Erythroblast (primary cell): ENCODE measurements at regions not wholly inside any gene's neighbourhood (a gene's known extent, or its start where the extent isn't known, plus 50 kb on each side); places are given as distances from the start of the nearest gene placed in this dataset.
A peak's percentile ranks its signal among the peaks of the same experiment; 100 is the strongest.
"Not testable (repeated sequence)": the region's sequence is repeated elsewhere in the genome, so short reads cannot be mapped to it uniquely, and the experiment has no call there.

Source experiments
- DNase-seq, 2 experiments: peaks; one replicate each; lab custom pipeline; 2025; lab: John Stamatoyannopoulos, UW
- GATA1 ChIP-seq: IDR thresholded peaks from 2 replicates; pipeline ENCODE4 v1.6.1; 2011; ENCODE audit warnings: low read depth, mild to moderate bottlenecking, control low read depth, low read length, moderate library complexity
- POLR2A ChIP-seq: IDR thresholded peaks from 2 replicates; pipeline ENCODE4 v1.6.1; 2011; ENCODE audit warnings: mild to moderate bottlenecking, low read length

GRCh38 chr6:40877362-40877761 lies 161.7 kb downstream of the UNC5CL start:
- TF ChIP-seq GATA1: no peak
- no peak for TF ChIP-seq POLR2A

GRCh38 chr6:40876336-40876735 lies 162.7 kb downstream of the UNC5CL start:
- no peak for DNase-seq
- no peak for TF ChIP-seq GATA1

More at GRCh38 chr6:40877362-40877761, 161.7 kb downstream of the UNC5CL start:
- DNase-seq: no peak

GRCh38 chr6:40874495-40874894 lies 164.5 kb downstream of the UNC5CL start:
- TF ChIP-seq POLR2A (no peak), GATA1 (no peak)
- DNase-seq: peak in 1 of 2 experiments; percentile 11

- TF ChIP-seq POLR2A: no peak
- no peak for TF ChIP-seq GATA1
- DNase-seq: no peak
These were observed 167.6 kb downstream of the UNC5CL start for GRCh38 chr6:40871424-40871823.

GRCh38 chr6:40868089-40868865 lies 170.7 kb downstream of the UNC5CL start:
- not testable (repeated sequence) for DNase-seq

DNA sequence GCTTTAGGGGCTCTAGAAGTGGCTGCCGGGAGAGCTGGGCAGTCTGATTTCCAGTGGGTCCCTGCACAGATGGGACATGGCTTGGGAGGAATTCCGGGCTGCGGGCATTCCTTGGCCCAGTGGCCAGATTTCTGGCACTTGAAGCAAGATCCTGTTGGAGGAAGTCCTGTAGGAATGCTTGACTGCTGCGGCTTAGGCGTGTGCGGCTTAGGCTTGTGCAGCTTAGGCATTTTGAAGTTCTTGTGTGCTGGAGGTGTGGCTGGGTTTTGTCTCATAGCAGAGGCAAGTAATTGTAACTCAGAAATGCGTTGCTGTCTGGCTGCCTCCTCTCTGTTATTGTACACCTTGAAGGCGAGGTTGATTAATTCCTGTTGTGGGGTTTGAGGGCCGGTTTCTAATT lies 171.5 kb downstream of the UNC5CL start:
- DNase-seq: not testable (repeated sequence)

GRCh38 chr6:40865259-40865658 lies 173.8 kb downstream of the UNC5CL start:
- DNase-seq: not testable (repeated sequence)

DNA sequence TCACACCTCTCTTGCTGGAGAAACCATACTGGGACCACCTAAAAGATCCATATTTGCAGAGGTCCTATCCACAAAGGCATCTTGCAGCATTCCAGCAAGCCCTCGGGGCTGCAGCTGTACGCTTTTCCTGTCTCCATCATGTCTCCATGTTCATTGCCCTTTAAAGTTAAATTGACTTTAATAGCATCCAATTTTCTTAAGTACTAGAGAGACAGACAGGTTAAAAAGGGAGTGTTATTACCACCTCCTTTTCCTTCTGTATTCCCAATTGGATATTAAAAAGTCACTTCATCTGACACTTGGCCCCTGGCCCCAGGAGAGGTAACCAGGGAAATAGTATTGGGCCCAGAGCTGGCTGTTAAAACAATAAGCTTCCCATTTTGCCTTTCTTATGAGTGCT lies 178.6 kb downstream of the UNC5CL start:
- no peak for DNase-seq
- no peak for TF ChIP-seq POLR2A
- TF ChIP-seq GATA1: no peak

DNA sequence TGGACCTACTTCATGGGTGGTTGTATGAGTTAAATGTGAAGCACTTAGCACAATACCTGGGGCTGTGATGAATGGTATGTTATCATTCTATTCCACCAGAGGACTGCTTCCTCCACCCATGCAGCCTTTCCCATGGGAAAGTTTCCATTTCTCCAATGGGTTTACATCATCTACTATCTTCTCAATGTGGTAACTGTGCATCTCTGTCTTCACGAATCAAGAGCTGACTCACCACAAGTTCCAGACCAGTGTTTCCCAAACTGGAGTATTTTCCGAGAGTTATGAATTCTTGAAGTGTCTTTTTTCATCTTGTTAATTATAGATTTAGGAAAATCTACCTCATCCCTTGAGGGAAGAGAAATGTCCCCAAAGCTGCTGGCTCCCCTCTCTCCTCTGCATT lies 182.8 kb downstream of the UNC5CL start:
- TF ChIP-seq GATA1 (no peak), POLR2A (no peak)
- no peak for DNase-seq

DNA sequence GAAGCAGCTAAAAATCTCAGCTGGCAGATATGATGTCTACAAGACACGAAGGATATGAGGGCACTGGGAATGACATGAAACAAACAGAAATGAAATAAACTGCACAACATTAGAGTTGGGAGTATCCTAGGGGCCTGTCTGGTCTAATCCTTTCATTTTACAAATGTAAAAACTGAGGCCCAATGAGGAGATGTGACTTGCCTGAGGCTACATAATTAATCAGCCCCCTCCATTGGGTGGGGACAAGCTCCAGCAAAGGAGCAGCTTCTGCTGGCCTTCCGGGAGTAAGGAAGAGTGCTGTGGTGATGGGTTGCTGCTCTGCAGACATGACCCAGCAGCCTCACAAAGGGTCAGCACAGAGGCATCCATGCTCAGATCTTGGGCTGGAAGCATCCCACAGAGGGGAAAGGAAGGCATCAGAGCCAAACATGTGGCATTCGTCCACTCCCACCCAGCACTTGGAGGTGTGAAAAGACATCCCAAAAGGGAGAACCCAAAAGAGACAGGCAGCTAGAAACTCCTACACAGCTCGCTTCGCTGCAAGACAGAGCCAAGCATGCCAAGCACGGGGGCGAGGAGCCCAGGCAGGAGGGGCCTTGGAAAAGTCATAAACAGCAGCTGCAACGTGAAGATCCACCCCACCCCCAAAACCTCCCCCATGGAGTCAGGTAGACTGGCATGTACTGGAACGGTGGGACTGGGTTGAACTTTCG lies 183.7 kb downstream of the UNC5CL start:
- DNase-seq: no peak
- TF ChIP-seq GATA1: no peak
- TF ChIP-seq POLR2A: no peak

DNA sequence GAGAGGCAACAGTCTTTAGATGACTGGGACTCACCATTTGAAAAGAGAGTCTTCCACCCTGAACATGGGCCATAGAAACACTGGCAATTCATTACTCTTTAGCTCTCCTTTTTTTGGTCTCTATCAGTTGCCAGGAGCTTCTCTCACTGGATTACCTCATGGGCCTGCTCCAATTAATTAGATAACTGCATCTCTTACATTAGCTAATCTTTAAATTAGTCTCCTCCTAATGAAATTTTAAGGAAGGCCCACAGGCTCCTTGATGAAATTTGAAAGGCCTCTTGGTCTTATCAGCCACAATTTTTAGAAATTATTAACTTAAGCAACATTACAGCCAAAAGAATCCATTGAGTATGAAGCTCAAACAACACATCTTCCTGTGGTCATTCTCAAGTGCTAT lies 184.4 kb downstream of the UNC5CL start:
- TF ChIP-seq POLR2A (no peak), GATA1 (no peak)
- no peak for DNase-seq

- TF ChIP-seq POLR2A (no peak), GATA1 (no peak)
- DNase-seq: peak; percentile 4 to 20
These were observed 186.1 kb downstream of the UNC5CL start for GRCh38 chr6:40852779-40853373.

DNA sequence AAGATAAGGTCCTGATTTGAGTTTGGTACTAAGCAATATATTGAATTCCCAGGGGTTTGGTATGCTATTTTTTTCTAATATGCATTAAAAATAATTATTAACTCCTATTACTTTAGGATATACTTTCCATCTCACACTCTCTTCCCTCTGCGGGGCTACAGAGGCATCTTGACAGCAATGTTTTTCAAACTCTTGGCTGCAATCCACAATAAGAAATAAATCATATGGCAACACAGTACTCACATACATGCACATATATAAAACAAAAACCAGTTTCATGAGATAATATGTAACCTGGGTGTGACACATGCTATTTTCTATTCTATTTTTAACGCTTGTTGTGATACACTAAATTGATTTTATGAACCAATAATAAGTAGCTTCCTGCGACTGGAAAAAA lies 189.5 kb downstream of the UNC5CL start:
- DNase-seq: no peak

DNA sequence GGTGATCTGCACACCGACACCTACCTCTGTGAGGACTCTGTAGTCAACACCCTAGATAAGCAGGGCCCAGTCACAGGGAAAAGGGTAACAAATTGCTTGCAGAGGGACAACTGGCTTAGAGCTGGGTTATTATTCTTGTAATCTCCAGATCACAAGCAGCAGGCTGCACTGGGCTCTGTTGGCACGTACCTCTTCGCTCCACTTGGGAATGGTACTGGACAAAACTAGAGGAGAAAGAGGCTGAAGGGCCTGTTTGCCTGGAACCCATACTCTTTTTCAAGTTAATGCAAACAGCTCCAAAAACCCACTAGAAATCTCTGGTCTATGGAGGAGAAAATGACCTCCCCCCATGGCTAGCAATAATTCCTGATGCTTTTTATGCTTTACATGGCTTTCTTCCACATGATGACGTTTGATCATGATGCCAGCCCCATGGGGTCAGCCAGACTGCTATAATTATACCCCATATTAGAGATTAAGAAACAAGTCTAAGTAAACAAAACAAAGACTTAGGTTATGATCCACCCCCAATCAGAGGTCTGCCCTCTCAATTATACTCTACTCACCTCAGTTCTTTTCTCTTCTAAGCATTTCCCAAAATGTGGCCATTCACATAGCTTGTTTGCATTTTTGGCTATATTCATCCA lies 190.0 kb downstream of the UNC5CL start:
- no peak for DNase-seq
- TF ChIP-seq POLR2A (no peak), GATA1 (no peak)

More for the DNA sequence above, 189.5 kb downstream of the UNC5CL start:
- TF ChIP-seq GATA1 (no peak), POLR2A (no peak)
